NCI-H774 (cell line): ENCODE measurements at regions not wholly inside any gene's neighbourhood (a gene's known extent, or its start where the extent isn't known, plus 50 kb on each side); places are given as distances from the start of the nearest gene placed in this dataset.
"Not testable (repeated sequence)": the region's sequence is repeated elsewhere in the genome, so short reads cannot be mapped to it uniquely, and the experiment has no call there.

Experiments used
- DNase-seq: peaks from one replicate; lab custom pipeline; 2025; lab: John Stamatoyannopoulos, UW

GRCh38 chr5:77869116-77869798 lies 93.1 kb upstream of the TBCA start:
- no peak for DNase-seq

GRCh38 chr5:77867914-77868313 lies 91.8 kb upstream of the TBCA start:
- no peak for DNase-seq

GRCh38 chr5:77867194-77867691 lies 91.1 kb upstream of the TBCA start:
- no peak for DNase-seq

- no peak for DNase-seq
Observed at GRCh38 chr5:77866198-77866597, 90.1 kb upstream of the TBCA start.

GRCh38 chr5:77864997-77865396 lies 88.9 kb upstream of the TBCA start:
- DNase-seq: no peak

- no peak for DNase-seq
Observed at GRCh38 chr5:77863181-77863580, 87.0 kb upstream of the TBCA start.

GRCh38 chr5:77861576-77861975 lies 85.4 kb upstream of the TBCA start:
- no peak for DNase-seq

GRCh38 chr5:77859306-77859705 lies 83.2 kb upstream of the TBCA start:
- DNase-seq: no peak

- DNase-seq: not testable (repeated sequence)
Observed at GRCh38 chr5:77858678-77859077, 82.5 kb upstream of the TBCA start.

- no peak for DNase-seq
Observed at GRCh38 chr5:77855369-77855768, 79.2 kb upstream of the TBCA start.

GRCh38 chr5:77853353-77853907 lies 77.3 kb upstream of the TBCA start:
- DNase-seq: no peak

GRCh38 chr5:77852514-77853352 lies 76.6 kb upstream of the TBCA start:
- DNase-seq: no peak

GRCh38 chr5:77852068-77852513 lies 76.0 kb upstream of the TBCA start:
- DNase-seq: no peak

GRCh38 chr5:77851176-77852067 lies 75.3 kb upstream of the TBCA start:
- DNase-seq: no peak

GRCh38 chr5:77850536-77851175 lies 74.5 kb upstream of the TBCA start:
- no peak for DNase-seq

- no peak for DNase-seq
Observed at GRCh38 chr5:77849308-77849900, 73.3 kb upstream of the TBCA start.

- DNase-seq: no peak
Observed at GRCh38 chr5:77847814-77848290, 71.7 kb upstream of the TBCA start.

GRCh38 chr5:77847129-77847460 lies 71.0 kb upstream of the TBCA start:
- DNase-seq: no peak

GRCh38 chr5:77846422-77847128 lies 70.4 kb upstream of the TBCA start:
- no peak for DNase-seq

GRCh38 chr5:77845324-77845646 lies 69.1 kb upstream of the TBCA start:
- DNase-seq: no peak
